ENCODE measurements at regions not wholly inside any gene's neighbourhood (a gene's known extent, or its start where the extent isn't known, plus 50 kb on each side); places are given as distances from the start of the nearest gene placed in this dataset.

- DNase-seq = peak; percentile 71 to 78
- H3K4me3 ChIP-seq (replicated peaks in 1 of 3) = no peak overlapping the region
- WGBS, 2 donors = 63 to 64% methylated on average over 3 to 4 of the region's 8 CpGs
- no peaks in the 10 kb centered on the region for H3K36me3 ChIP-seq
- intact Hi-C loops (cut with DNase I) = no loop called here
- H3K9me3 ChIP-seq = no peaks in the 10 kb centered on the region
- peaks cover 25 to 42% of the 10 kb centered on the region in 2 donors for H3K4me1 ChIP-seq
- no peaks in the 10 kb centered on the region for H3K27me3 ChIP-seq
- TF ChIP-seq CTCF (IDR thresholded peaks at IDR 0.05) = no peak
- no peak for TF ChIP-seq POLR2A (IDR thresholded peaks at IDR 0.05)
- H3K27ac ChIP-seq = peak overlapping the region in 1 of 3 donors; percentile 2
Measured at GRCh38 chr11:134580610-134580975, 168.6 kb upstream of the B3GAT1 start.

GRCh38 chr11:134579724-134580609 is 167.9 kb upstream of the B3GAT1 start:
- no peak overlapping the region for H3K4me3 ChIP-seq (replicated peaks in 1 of 3)
- peaks cover 19 to 35% of the 10 kb centered on the region in 2 donors for H3K4me1 ChIP-seq
- DNase-seq = peak; percentile 77
- no peaks in the 10 kb centered on the region for H3K9me3 ChIP-seq
- intact Hi-C loops (cut with DNase I) = no loop called here
- TF ChIP-seq POLR2A (IDR thresholded peaks at IDR 0.05) (no peak), CTCF (IDR thresholded peaks at IDR 0.05) (no peak)
- 43% methylated on average over 14 to 15 of the region's 16 CpGs for WGBS, 2 donors
- H3K27ac ChIP-seq = peak overlapping the region in 1 of 3 donors; percentile 2
- no peaks in the 10 kb centered on the region for H3K36me3 ChIP-seq
- no peaks in the 10 kb centered on the region for H3K27me3 ChIP-seq

GRCh38 chr11:134578807-134579723 is 167.0 kb upstream of the B3GAT1 start:
- intact Hi-C loops (cut with DNase I) = no loop called here
- H3K27me3 ChIP-seq = no peaks in the 10 kb centered on the region
- no peak for TF ChIP-seq POLR2A (IDR thresholded peaks at IDR 0.05)
- TF ChIP-seq CTCF (IDR thresholded peaks at IDR 0.05) = no peak
- H3K4me3 ChIP-seq (replicated peaks in 1 of 3) = no peak overlapping the region
- 80 to 87% methylated on average over 22 of the region's 22 CpGs for WGBS, 2 donors
- H3K9me3 ChIP-seq = no peaks in the 10 kb centered on the region
- peaks cover 11 to 26% of the 10 kb centered on the region in 2 donors for H3K4me1 ChIP-seq
- no peaks in the 10 kb centered on the region for H3K36me3 ChIP-seq
- DNase-seq = no peak
- no peak overlapping the region for H3K27ac ChIP-seq

GRCh38 chr11:134577751-134578395 is 165.8 kb upstream of the B3GAT1 start:
- no peak for DNase-seq
- Histone ChIP-seq H3K4me1 (peaks cover 8 to 21% of the 10 kb centered on the region in 2 donors), H3K27ac (no peak overlapping the region), H3K9me3 (no peaks in the 10 kb centered on the region), H3K4me3 (replicated peaks in 1 of 3) (no peak overlapping the region), H3K27me3 (no peaks in the 10 kb centered on the region), H3K36me3 (no peaks in the 10 kb centered on the region)
- TF ChIP-seq POLR2A (IDR thresholded peaks at IDR 0.05) (no peak), CTCF (IDR thresholded peaks at IDR 0.05) (no peak)
- intact Hi-C loops (cut with DNase I) = no loop called here
- 77 to 83% methylated on average over 13 of the region's 13 CpGs for WGBS, 2 donors

Data from thyroid gland (tissue), 4 donors.